Hepatocyte (in vitro differentiated cells): ENCODE measurements at regions not wholly inside any gene's neighbourhood (a gene's known extent, or its start where the extent isn't known, plus 50 kb on each side); places are given as distances from the start of the nearest gene placed in this dataset.

Experiments used
- DNase-seq: peaks from one replicate; pipeline ENCODE4 v3.0.0-alpha.2; 2016; ENCODE audit warnings: low spot score
- H2AFZ ChIP-seq: fragments of 200-600 bp; sonication (generic); 2 replicates; pipeline ENCODE4 v1.6.0; 2016; ENCODE audit warnings: antibody characterized with exemption, mild to moderate bottlenecking
- H3K27ac ChIP-seq: fragments of 200-600 bp; sonication (generic); 2 replicates; pipeline ENCODE4 v1.5.1; 2016; ENCODE audit warnings: mild to moderate bottlenecking
- H3K27me3 ChIP-seq: fragments of 200-600 bp; sonication (generic); 2 replicates; pipeline ENCODE4 v1.6.1; 2016
- H3K36me3 ChIP-seq: fragments of 200-600 bp; sonication (generic); replicated peaks from 2 replicates; pipeline ENCODE4 v1.5.1; 2016; ENCODE audit warnings: low read depth; ENCODE audit not compliant: insufficient read depth
- H3K4me1 ChIP-seq: fragments of 200-600 bp; sonication (generic); 2 replicates; pipeline ENCODE4 v1.5.1; 2016; ENCODE audit warnings: mild to moderate bottlenecking, moderate library complexity; ENCODE audit not compliant: insufficient read depth
- H3K4me2 ChIP-seq: fragments of 200-600 bp; sonication (generic); 2 replicates; pipeline ENCODE4 v1.6.0; 2016
- H3K4me3 ChIP-seq: fragments of 200-600 bp; sonication (generic); 2 replicates; pipeline ENCODE4 v1.5.1; 2016; ENCODE audit warnings: mild to moderate bottlenecking
- H3K79me2 ChIP-seq: fragments of 200-600 bp; sonication (generic); 2 replicates; pipeline ENCODE4 v1.6.0; 2017; ENCODE audit warnings: mild to moderate bottlenecking
- H3K9me2 ChIP-seq: fragments of 200-600 bp; sonication (generic); replicated peaks from 2 replicates; pipeline ENCODE4 v1.6.0; 2017; ENCODE audit warnings: mild to moderate bottlenecking; ENCODE audit not compliant: insufficient read depth
- H3K9me3 ChIP-seq: fragments of 200-600 bp; sonication (generic); 2 replicates; pipeline ENCODE4 v1.5.1; 2016; ENCODE audit warnings: low read depth, mild to moderate bottlenecking
- H4K20me1 ChIP-seq: fragments of 200-600 bp; sonication (generic); 2 replicates; pipeline ENCODE4 v1.6.0; 2016; ENCODE audit warnings: mild to moderate bottlenecking; ENCODE audit not compliant: insufficient read depth, poor library complexity, severe bottlenecking
- CTCF ChIP-seq: fragments of 200-600 bp; sonication (generic); IDR thresholded peaks from 2 replicates; pipeline ENCODE4 v1.5.1; 2016; ENCODE audit warnings: antibody characterized with exemption, mild to moderate bottlenecking; ENCODE audit not compliant: poor library complexity
- EZH2 ChIP-seq: fragments of 200-600 bp; sonication (generic); IDR thresholded peaks from 2 replicates; pipeline ENCODE4 v1.6.1; 2016; ENCODE audit warnings: antibody characterized with exemption, mild to moderate bottlenecking, borderline replicate concordance
- EZH2phosphoT487 ChIP-seq: fragments of 200-600 bp; sonication (generic); IDR thresholded peaks from one replicate; pipeline ENCODE4 v1.6.1; 2018; ENCODE audit warnings: antibody characterized with exemption, mild to moderate bottlenecking, low read depth, moderate library complexity; ENCODE audit not compliant: unreplicated experiment, severe bottlenecking
- WGBS: methylation state at CpG from one replicate; pipeline ENCODE4 v1.1.6; 2016; ENCODE audit warnings: low lambda C conversion rate; ENCODE audit errors: missing lambda C conversion rate; 5-methylcytosine and 5-hydroxymethylcytosine counted together

- no peaks in the 10 kb centered on the region for H3K9me3 ChIP-seq
- DNase-seq = no peak
- H3K4me2 ChIP-seq = no peak overlapping the region
- no peak overlapping the region for H3K4me3 ChIP-seq
- no peak for TF ChIP-seq EZH2
- TF ChIP-seq CTCF = no peak
- TF ChIP-seq EZH2phosphoT487 = no peak
- no peaks in the 10 kb centered on the region for H3K27me3 ChIP-seq
- no peaks in the 10 kb centered on the region for H3K9me2 ChIP-seq
- H3K4me1 ChIP-seq = peaks cover under 1% of the 10 kb centered on the region
- no peaks in the 10 kb centered on the region for H3K79me2 ChIP-seq
- no peaks in the 10 kb centered on the region for H3K36me3 ChIP-seq
- H3K27ac ChIP-seq = no peak overlapping the region
- 92% methylated on average over 1 of the region's 1 CpG for WGBS
- no peaks in the 10 kb centered on the region for H4K20me1 ChIP-seq
- H2AFZ ChIP-seq = no peak overlapping the region
These were observed 215.4 kb upstream of the PREP start for GRCh38 chr6:105618247-105618646.

- H3K27ac ChIP-seq = no peak overlapping the region
- no peaks in the 10 kb centered on the region for H3K9me3 ChIP-seq
- H3K9me2 ChIP-seq = no peaks in the 10 kb centered on the region
- H3K4me2 ChIP-seq = no peak overlapping the region
- no peak overlapping the region for H2AFZ ChIP-seq
- DNase-seq = no peak
- no peaks in the 10 kb centered on the region for H3K36me3 ChIP-seq
- H3K4me1 ChIP-seq = no peaks in the 10 kb centered on the region
- no peaks in the 10 kb centered on the region for H4K20me1 ChIP-seq
- H3K4me3 ChIP-seq = no peak overlapping the region
- TF ChIP-seq CTCF (no peak), EZH2phosphoT487 (no peak), EZH2 (no peak)
- no peaks in the 10 kb centered on the region for H3K79me2 ChIP-seq
- no peaks in the 10 kb centered on the region for H3K27me3 ChIP-seq
These were observed 213.6 kb upstream of the PREP start for GRCh38 chr6:105616521-105616920.

- H3K9me3 ChIP-seq = no peaks in the 10 kb centered on the region
- no peak overlapping the region for H3K27ac ChIP-seq
- H3K79me2 ChIP-seq = no peaks in the 10 kb centered on the region
- H3K27me3 ChIP-seq = no peaks in the 10 kb centered on the region
- H3K36me3 ChIP-seq = no peaks in the 10 kb centered on the region
- peaks cover 28% of the 10 kb centered on the region for H3K4me1 ChIP-seq
- DNase-seq = no peak
- WGBS = 59% methylated on average over 2 of the region's 2 CpGs
- no peaks in the 10 kb centered on the region for H4K20me1 ChIP-seq
- no peak overlapping the region for H2AFZ ChIP-seq
- TF ChIP-seq CTCF (no peak), EZH2 (no peak), EZH2phosphoT487 (no peak)
- H3K4me2 ChIP-seq = no peak overlapping the region
- H3K4me3 ChIP-seq = no peak overlapping the region
- H3K9me2 ChIP-seq = no peaks in the 10 kb centered on the region
These were observed 208.7 kb upstream of the PREP start for GRCh38 chr6:105611606-105612005.

- Histone ChIP-seq H3K9me2 (no peaks in the 10 kb centered on the region), H3K27ac (peak overlapping the region; percentile 93), H2AFZ (peak overlapping the region; percentile 1), H3K27me3 (no peaks in the 10 kb centered on the region), H3K4me1 (peaks cover 44% of the 10 kb centered on the region), H3K9me3 (no peaks in the 10 kb centered on the region), H4K20me1 (no peaks in the 10 kb centered on the region), H3K4me2 (peak overlapping the region; percentile 0), H3K4me3 (no peak overlapping the region), H3K36me3 (no peaks in the 10 kb centered on the region), H3K79me2 (no peaks in the 10 kb centered on the region)
- TF ChIP-seq EZH2 (no peak), CTCF (no peak), EZH2phosphoT487 (no peak)
- no peak for DNase-seq
- WGBS = 71% methylated on average over 14 of the region's 14 CpGs
These were observed 206.6 kb upstream of the PREP start for GRCh38 chr6:105609375-105609991.
